ENCODE measurements at regions not wholly inside any gene's neighbourhood (a gene's known extent, or its start where the extent isn't known, plus 50 kb on each side); places are given as distances from the start of the nearest gene placed in this dataset.

DNA sequence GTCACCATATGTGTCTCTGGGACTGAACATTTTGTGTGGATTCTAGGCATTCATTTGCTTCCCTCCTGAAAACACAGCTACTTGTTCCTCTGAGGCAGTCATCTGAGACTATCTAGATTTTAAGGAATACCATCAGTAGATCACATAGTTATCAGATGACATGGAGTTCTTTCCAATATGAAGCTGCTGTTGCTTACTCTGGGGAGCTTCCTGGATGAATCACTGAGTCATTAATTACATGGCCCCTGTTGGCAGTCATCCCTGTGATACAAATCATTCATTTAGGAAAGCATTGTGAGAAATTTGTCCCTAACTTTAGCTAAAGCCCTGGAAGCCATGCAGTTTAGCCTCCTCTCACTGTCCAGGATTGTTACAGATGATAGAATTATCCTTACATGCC, 98.2 kb upstream of the ARSJ start:
- TF ChIP-seq CTCF (IDR thresholded peaks at IDR 0.05) (no peak), EP300 (IDR thresholded peaks at IDR 0.05) (no peak), POLR2A (IDR thresholded peaks at IDR 0.05) (no peak)
